ENCODE measurements at regions not wholly inside any gene's neighbourhood (a gene's known extent, or its start where the extent isn't known, plus 50 kb on each side); places are given as distances from the start of the nearest gene placed in this dataset.

- TF ChIP-seq CTCF (conservative IDR thresholded peaks at IDR 0.05; ENCODE audit: low read depth in 2 of 2) (no peak), REST (IDR thresholded peaks at IDR 0.05; ENCODE audit: unreplicated experiment) (no peak), EZH2 (IDR thresholded peaks at IDR 0.05; ENCODE audit: low read depth, unreplicated experiment) (no peak), JUNB (IDR thresholded peaks at IDR 0.05; ENCODE audit: unreplicated experiment) (no peak), NANOG (IDR thresholded peaks at IDR 0.05; ENCODE audit: borderline replicate concordance) (no peak), POLR2AphosphoS5 (IDR thresholded peaks at IDR 0.05; ENCODE audit: low read depth) (no peak), ZNF331 (CRISPR knock-in tag; IDR thresholded peaks at IDR 0.05; ENCODE audit: low read depth) (no peak), EZH2phosphoT487 (IDR thresholded peaks at IDR 0.05; ENCODE audit: unreplicated experiment) (no peak)
- TF ChIP-seq, protein P1, sequence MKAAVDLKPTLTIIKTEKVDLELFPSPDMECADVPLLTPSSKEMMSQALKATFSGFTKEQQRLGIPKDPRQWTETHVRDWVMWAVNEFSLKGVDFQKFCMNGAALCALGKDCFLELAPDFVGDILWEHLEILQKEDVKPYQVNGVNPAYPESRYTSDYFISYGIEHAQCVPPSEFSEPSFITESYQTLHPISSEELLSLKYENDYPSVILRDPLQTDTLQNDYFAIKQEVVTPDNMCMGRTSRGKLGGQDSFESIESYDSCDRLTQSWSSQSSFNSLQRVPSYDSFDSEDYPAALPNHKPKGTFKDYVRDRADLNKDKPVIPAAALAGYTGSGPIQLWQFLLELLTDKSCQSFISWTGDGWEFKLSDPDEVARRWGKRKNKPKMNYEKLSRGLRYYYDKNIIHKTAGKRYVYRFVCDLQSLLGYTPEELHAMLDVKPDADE (IDR thresholded peaks at IDR 0.05) = no peak
These were observed 252.5 kb downstream of the ETAA1 start for GRCh38 chr2:67649331-67650261.
